H1 (cell line): ENCODE measurements at regions not wholly inside any gene's neighbourhood (a gene's known extent, or its start where the extent isn't known, plus 50 kb on each side); places are given as distances from the start of the nearest gene placed in this dataset.

Experiments used
- FOSL1 ChIP-seq: IDR thresholded peaks from 2 replicates; pipeline ENCODE4 v1.6.1; 2011; ENCODE audit warnings: mild to moderate bottlenecking, low read depth, low read length, moderate library complexity; ENCODE audit not compliant: insufficient read depth
- GABPA ChIP-seq: IDR thresholded peaks from 2 replicates; pipeline ENCODE4 v1.6.1; 2011; ENCODE audit warnings: mild to moderate bottlenecking, low read length, moderate library complexity, borderline replicate concordance; ENCODE audit not compliant: insufficient read depth
- SIN3A ChIP-seq, 2 experiments: IDR thresholded peaks in 1 of 2; conservative IDR thresholded peaks in 1 of 2; 2 replicates each; pipeline ENCODE4 v1.6.1; 2011 to 2012; ENCODE audit warnings: low read length in 2 of 2, improper control_type of control experiment in 1 of 2, low read depth in 1 of 2, mild to moderate bottlenecking in 1 of 2
- TEAD4 ChIP-seq: IDR thresholded peaks from 2 replicates; pipeline ENCODE4 v1.6.1; 2012; ENCODE audit warnings: low read depth, low read length, inconsistent platforms, mixed read lengths

DNA sequence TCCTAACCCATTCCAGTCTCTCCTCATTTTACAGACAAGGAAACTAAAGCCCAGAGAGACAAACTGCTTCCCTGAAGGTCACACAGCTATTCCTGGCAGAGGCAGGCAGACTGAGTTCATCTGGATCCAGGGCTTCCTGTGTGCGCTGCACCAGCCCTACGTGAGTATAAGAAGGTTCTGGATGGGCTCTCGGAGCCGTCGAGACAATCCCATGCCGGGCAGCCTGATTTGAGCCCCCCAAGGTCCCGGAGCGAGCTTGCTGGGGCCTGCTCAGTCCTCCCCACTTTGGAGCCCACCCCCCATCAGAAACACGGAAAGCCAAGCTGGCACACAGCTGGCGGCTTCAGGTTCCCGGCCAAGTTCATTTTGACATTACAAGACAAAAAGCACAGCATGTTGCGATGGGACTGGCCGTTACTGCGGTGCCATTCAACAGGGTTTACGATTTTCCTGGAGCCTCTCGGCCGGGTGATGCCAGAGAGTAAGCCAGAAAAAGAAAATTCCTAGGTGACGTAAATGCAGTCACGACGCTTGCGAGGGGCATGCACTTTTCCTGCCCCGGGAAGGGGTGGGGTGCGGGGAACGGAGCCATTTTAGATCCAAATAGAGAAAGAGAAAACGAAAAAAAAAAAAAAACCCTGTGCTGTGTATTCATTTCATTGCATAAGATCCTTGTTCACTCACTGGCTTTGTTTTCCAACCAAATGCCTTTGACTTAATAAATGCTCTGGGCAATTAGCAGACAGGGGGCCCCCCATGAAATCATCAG lies 167.1 kb upstream of the FOXF1 start (continued):
- TF ChIP-seq TEAD4: no peak
- TF ChIP-seq FOSL1: no peak
- no peak for TF ChIP-seq SIN3A (conservative IDR thresholded peaks at IDR 0.05 in 1 of 2, IDR thresholded peaks at IDR 0.05 in 1 of 2; ENCODE audit: low read depth in 1 of 2, low read length in 2 of 2)
- TF ChIP-seq GABPA: no peak
